SK-N-SH (cell line): ENCODE measurements at regions not wholly inside any gene's neighbourhood (a gene's known extent, or its start where the extent isn't known, plus 50 kb on each side); places are given as distances from the start of the nearest gene placed in this dataset.

Source experiments
- CTCF ChIA-PET: fragments of 300-600, 350-600 bp; formaldehyde crosslinking; extraction: SDS; loops from one replicate; lab custom pipeline; 2021; lab: Yijun Ruan, JAX
- POLR2A ChIA-PET: fragments of 350-600 bp; sonication (Branson Sonifier 250); formaldehyde crosslinking; extraction: SDS; loops from one replicate; lab custom pipeline; 2020; ENCODE audit warnings: antibody characterized with exemption, inconsistent platforms; lab: Yijun Ruan, JAX
- DNase-seq: peaks from one replicate; pipeline ENCODE4 v3.0.0; 2012
- H2AFZ ChIP-seq: fragments of 200-600 bp; sonication (generic); 2 replicates; pipeline ENCODE4 v1.8.1; 2016; ENCODE audit warnings: antibody characterized with exemption, mild to moderate bottlenecking, low read depth
- H3F3A ChIP-seq: fragments of 200-600 bp; sonication (generic); replicated peaks from 2 replicates; pipeline ENCODE3; 2016; ENCODE audit warnings: antibody characterized with exemption, mild to moderate bottlenecking; ENCODE audit not compliant: insufficient read depth
- H3K27ac ChIP-seq, 2 experiments: fragments of 200-500 bp in 1 of 2; fragments of 200-600 bp in 1 of 2; sonication (Bioruptor generic) in 1 of 2; sonication (generic), shearing (Covaris generic) in 1 of 2; 2 replicates each; pipeline versions ENCODE4 v1.5.1 to v1.6.1; 2014 to 2016; ENCODE audit warnings: low read depth in 2 of 2, inconsistent platforms in 1 of 2, low read length in 1 of 2, mild to moderate bottlenecking in 1 of 2, mixed read lengths in 1 of 2
- H3K27me3 ChIP-seq: fragments of 200-600 bp; sonication (generic), shearing (Covaris generic); 2 replicates; pipeline ENCODE4 v1.6.1; 2016; ENCODE audit warnings: mixed run types; ENCODE audit not compliant: insufficient read depth
- H3K36me3 ChIP-seq, 2 experiments: fragments of 200-500 bp in 1 of 2; fragments of 200-600 bp in 1 of 2; sonication (Bioruptor generic) in 1 of 2; sonication (generic) in 1 of 2; replicated peaks in 1 of 2; 2 replicates each; pipeline versions ENCODE3 to v1.5.1; 2014 to 2016; ENCODE audit warnings: low read length in 1 of 2, mild to moderate bottlenecking in 1 of 2; ENCODE audit not compliant: insufficient read depth in 2 of 2, control insufficient read depth in 1 of 2
- H3K4me1 ChIP-seq, 2 experiments: fragments of 200-500 bp in 1 of 2; fragments of 200-600 bp in 1 of 2; sonication (Bioruptor generic) in 1 of 2; sonication (generic), shearing (Covaris generic) in 1 of 2; 2 replicates each; pipeline versions ENCODE4 v1.5.1 to v1.6.1; 2014 to 2016; ENCODE audit warnings: low read depth in 1 of 2, low read length in 1 of 2, mixed run types in 1 of 2; ENCODE audit not compliant: insufficient read depth in 2 of 2, control insufficient read depth in 1 of 2
- H3K4me2 ChIP-seq: fragments of 200-600 bp; sonication (generic), shearing (Covaris generic); 2 replicates; pipeline ENCODE4 v1.6.1; 2017; ENCODE audit warnings: mixed run types
- H3K4me3 ChIP-seq, 2 experiments: fragments of 200-500 bp in 1 of 2; fragments of 200-600 bp in 1 of 2; sonication (Bioruptor generic) in 1 of 2; sonication (generic), shearing (Covaris generic) in 1 of 2; 2 replicates each; pipeline versions ENCODE4 v1.5.1 to v1.8.1; 2014 to 2016; ENCODE audit warnings: low read depth in 2 of 2, inconsistent platforms in 1 of 2, low read length in 1 of 2, mild to moderate bottlenecking in 1 of 2, mixed read lengths in 1 of 2, moderate library complexity in 1 of 2
- H3K79me2 ChIP-seq: fragments of 200-600 bp; sonication (generic); 2 replicates; pipeline ENCODE4 v1.8.1; 2017; ENCODE audit warnings: mild to moderate bottlenecking; ENCODE audit not compliant: insufficient read depth
- H3K9ac ChIP-seq: fragments of 200-600 bp; sonication (generic); 2 replicates; pipeline ENCODE4 v1.6.1; 2017; ENCODE audit warnings: mixed run types
- H3K9me2 ChIP-seq: fragments of 200-600 bp; sonication (generic); 2 replicates; pipeline ENCODE4 v1.6.1; 2017; ENCODE audit warnings: mixed run types
- H3K9me3 ChIP-seq: fragments of 200-600 bp; sonication (generic); 2 replicates; pipeline ENCODE4 v1.6.1; 2017; ENCODE audit warnings: mixed run types, mild to moderate bottlenecking, moderate library complexity
- H4K20me1 ChIP-seq: fragments of 200-600 bp; sonication (generic); 2 replicates; pipeline ENCODE4 v1.6.1; 2017; ENCODE audit warnings: mild to moderate bottlenecking, mixed run types; ENCODE audit not compliant: insufficient read depth
- CHD2 ChIP-seq: fragments of 150-350 bp; IDR thresholded peaks from 2 replicates; pipeline ENCODE4 v1.6.1; 2018; ENCODE audit warnings: low read length; ENCODE audit not compliant: partially characterized antibody
- ELF1 ChIP-seq: IDR thresholded peaks from 2 replicates; pipeline ENCODE4 v1.4.0; 2012
- FOSL2 ChIP-seq: IDR thresholded peaks from 2 replicates; pipeline ENCODE4 v1.4.0; 2012; ENCODE audit warnings: low read depth, mild to moderate bottlenecking, moderate library complexity, borderline replicate concordance
- FOXM1 ChIP-seq: IDR thresholded peaks from 2 replicates; pipeline ENCODE4 v1.4.0; 2012; ENCODE audit warnings: low read depth, mild to moderate bottlenecking
- IRF3 ChIP-seq: fragments of 150-350 bp; IDR thresholded peaks from 2 replicates; pipeline ENCODE4 v1.6.1; 2016; ENCODE audit warnings: mild to moderate bottlenecking, low read depth, low read length
- JUND ChIP-seq: IDR thresholded peaks from 2 replicates; pipeline ENCODE4 v1.4.0; 2012
- MAX ChIP-seq: IDR thresholded peaks from 2 replicates; pipeline ENCODE4 v1.4.0; 2012; ENCODE audit warnings: low read depth
- MXI1 ChIP-seq: IDR thresholded peaks from 2 replicates; pipeline ENCODE4 v1.6.1; 2012; ENCODE audit warnings: mild to moderate bottlenecking, low read depth, low read length, improper control_type of control experiment
- RCOR1 ChIP-seq: fragments of 150-350 bp; IDR thresholded peaks from 2 replicates; pipeline ENCODE4 v1.6.1; 2017; ENCODE audit warnings: antibody characterized with exemption, low read length
- RXRA ChIP-seq: IDR thresholded peaks from 2 replicates; pipeline ENCODE4 v1.4.0; 2012; ENCODE audit warnings: low read depth, mild to moderate bottlenecking, borderline replicate concordance
- SIN3A ChIP-seq: IDR thresholded peaks from 2 replicates; pipeline ENCODE4 v1.6.1; 2012; ENCODE audit warnings: low read depth, mild to moderate bottlenecking, low read length, moderate library complexity, borderline replicate concordance
- SMC3 ChIP-seq: IDR thresholded peaks from 2 replicates; pipeline ENCODE4 v1.6.1; 2012; ENCODE audit warnings: low read depth, low read length, improper control_type of control experiment
- TAF1 ChIP-seq: IDR thresholded peaks from 2 replicates; pipeline ENCODE4 v1.6.1; 2012; ENCODE audit warnings: low read depth, mild to moderate bottlenecking, low read length, moderate library complexity, borderline replicate concordance
- WGBS: methylation state at CpG from one replicate; pipeline ENCODE4 v1.1.6; 2017; ENCODE audit warnings: low lambda C conversion rate; 5-methylcytosine and 5-hydroxymethylcytosine counted together
- TF ChIP-seq, protein P1 (sequence below): IDR thresholded peaks from 2 replicates; pipeline ENCODE4; 2012
- TF ChIP-seq, protein P2 (sequence below): fragments of 200-600 bp; sonication (generic); IDR thresholded peaks from 2 replicates; pipeline ENCODE4 v1.6.1; 2017; ENCODE audit warnings: antibody characterized with exemption, mild to moderate bottlenecking, moderate library complexity

- Histone ChIP-seq H3K4me3 (no peak overlapping the region), H3K9me2 (no peaks in the 10 kb centered on the region), H4K20me1 (no peaks in the 10 kb centered on the region), H3K4me2 (no peak overlapping the region), H3K9ac (no peak overlapping the region), H3K79me2 (no peaks in the 10 kb centered on the region), H2AFZ (no peak overlapping the region), H3F3A (no peaks in the 10 kb centered on the region), H3K27ac (no peak overlapping the region), H3K9me3 (no peaks in the 10 kb centered on the region), H3K27me3 (peaks cover 13% of the 10 kb centered on the region; the same call in 1 of the 2 replicates), H3K4me1 (no peaks in the 10 kb centered on the region), H3K36me3 (no peaks in the 10 kb centered on the region)
- POLR2A ChIA-PET = no interaction called here
- TF ChIP-seq ELF1 (no peak), JUND (no peak), IRF3 (no peak)
- 63% methylated on average over 4 of the region's 4 CpGs for WGBS
- CTCF ChIA-PET = no interaction called here
- no peak for DNase-seq
These were observed 85.6 kb downstream of the SOX9 start for GRCh38 chr17:72206376-72206775.

GRCh38 chr17:72208832-72209231, 88.0 kb downstream of the SOX9 start:
- no peaks in the 10 kb centered on the region for H3K79me2 ChIP-seq
- CTCF ChIA-PET = no interaction called here
- H2AFZ ChIP-seq = no peak overlapping the region
- no peak overlapping the region for H3K4me3 ChIP-seq
- no peaks in the 10 kb centered on the region for H3K36me3 ChIP-seq
- peaks cover 13% of the 10 kb centered on the region; the same call in 1 of the 2 replicates for H3K27me3 ChIP-seq
- no peaks in the 10 kb centered on the region for H3F3A ChIP-seq
- no peaks in the 10 kb centered on the region; a peak in 1 of 4 replicates for H3K4me1 ChIP-seq
- H3K4me2 ChIP-seq = no peak overlapping the region
- H4K20me1 ChIP-seq = no peaks in the 10 kb centered on the region
- H3K9ac ChIP-seq = no peak overlapping the region
- H3K9me2 ChIP-seq = no peaks in the 10 kb centered on the region
- POLR2A ChIA-PET = no interaction called here
- no peaks in the 10 kb centered on the region for H3K9me3 ChIP-seq
- no peak for TF ChIP-seq CHD2
- no peak for TF ChIP-seq RCOR1
- no peak for TF ChIP-seq TAF1
- no peak for TF ChIP-seq FOXM1
- no peak for TF ChIP-seq SIN3A
- TF ChIP-seq, protein P1, sequence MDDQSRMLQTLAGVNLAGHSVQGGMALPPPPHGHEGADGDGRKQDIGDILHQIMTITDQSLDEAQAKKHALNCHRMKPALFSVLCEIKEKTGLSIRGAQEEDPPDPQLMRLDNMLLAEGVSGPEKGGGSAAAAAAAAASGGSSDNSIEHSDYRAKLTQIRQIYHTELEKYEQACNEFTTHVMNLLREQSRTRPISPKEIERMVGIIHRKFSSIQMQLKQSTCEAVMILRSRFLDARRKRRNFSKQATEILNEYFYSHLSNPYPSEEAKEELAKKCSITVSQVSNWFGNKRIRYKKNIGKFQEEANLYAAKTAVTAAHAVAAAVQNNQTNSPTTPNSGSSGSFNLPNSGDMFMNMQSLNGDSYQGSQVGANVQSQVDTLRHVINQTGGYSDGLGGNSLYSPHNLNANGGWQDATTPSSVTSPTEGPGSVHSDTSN = no peak
- no peak for TF ChIP-seq RXRA
- TF ChIP-seq MAX = no peak
- no peak for TF ChIP-seq SMC3
- no peak for TF ChIP-seq MXI1
- TF ChIP-seq, protein P2, sequence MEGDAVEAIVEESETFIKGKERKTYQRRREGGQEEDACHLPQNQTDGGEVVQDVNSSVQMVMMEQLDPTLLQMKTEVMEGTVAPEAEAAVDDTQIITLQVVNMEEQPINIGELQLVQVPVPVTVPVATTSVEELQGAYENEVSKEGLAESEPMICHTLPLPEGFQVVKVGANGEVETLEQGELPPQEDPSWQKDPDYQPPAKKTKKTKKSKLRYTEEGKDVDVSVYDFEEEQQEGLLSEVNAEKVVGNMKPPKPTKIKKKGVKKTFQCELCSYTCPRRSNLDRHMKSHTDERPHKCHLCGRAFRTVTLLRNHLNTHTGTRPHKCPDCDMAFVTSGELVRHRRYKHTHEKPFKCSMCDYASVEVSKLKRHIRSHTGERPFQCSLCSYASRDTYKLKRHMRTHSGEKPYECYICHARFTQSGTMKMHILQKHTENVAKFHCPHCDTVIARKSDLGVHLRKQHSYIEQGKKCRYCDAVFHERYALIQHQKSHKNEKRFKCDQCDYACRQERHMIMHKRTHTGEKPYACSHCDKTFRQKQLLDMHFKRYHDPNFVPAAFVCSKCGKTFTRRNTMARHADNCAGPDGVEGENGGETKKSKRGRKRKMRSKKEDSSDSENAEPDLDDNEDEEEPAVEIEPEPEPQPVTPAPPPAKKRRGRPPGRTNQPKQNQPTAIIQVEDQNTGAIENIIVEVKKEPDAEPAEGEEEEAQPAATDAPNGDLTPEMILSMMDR = no peak
- TF ChIP-seq FOSL2 = no peak
- TF ChIP-seq ELF1 = no peak
- no peak for TF ChIP-seq JUND
- no peak overlapping the region for H3K27ac ChIP-seq
- no peak for DNase-seq
